T-helper 1 cell (primary cell): ENCODE measurements at regions not wholly inside any gene's neighbourhood (a gene's known extent, or its start where the extent isn't known, plus 50 kb on each side); places are given as distances from the start of the nearest gene placed in this dataset.
"Not testable (repeated sequence)": the region's sequence is repeated elsewhere in the genome, so short reads cannot be mapped to it uniquely, and the experiment has no call there.

Experiments
- DNase-seq, 5 donors: peaks; one replicate each; pipeline ENCODE4 v3.0.0-alpha.2; 2012 to 2020

- DNase-seq, result no peak
Observed at GRCh38 chr4:18513861-18514260, 492.3 kb upstream of the LCORL start.

GRCh38 chr4:18512718-18513117 lies 491.2 kb upstream of the LCORL start:
- DNase-seq, result no peak

- DNase-seq, result no peak
Observed at GRCh38 chr4:18511727-18512126, 490.2 kb upstream of the LCORL start.

GRCh38 chr4:18508786-18509185 lies 487.2 kb upstream of the LCORL start:
- DNase-seq, result no peak

GRCh38 chr4:18480928-18481327 lies 459.4 kb upstream of the LCORL start:
- no peak for DNase-seq

GRCh38 chr4:18480342-18480741 lies 458.8 kb upstream of the LCORL start:
- no peak for DNase-seq

GRCh38 chr4:18479825-18480224 lies 458.3 kb upstream of the LCORL start:
- DNase-seq, result no peak

- DNase-seq, result no peak
Observed at GRCh38 chr4:18463987-18464559, 442.5 kb upstream of the LCORL start.

- DNase-seq, result no peak
Observed at GRCh38 chr4:18458465-18458864, 436.9 kb upstream of the LCORL start.

GRCh38 chr4:18454349-18454748 lies 432.8 kb upstream of the LCORL start:
- no peak for DNase-seq

- DNase-seq, result no peak
Observed at GRCh38 chr4:18445110-18445509, 423.6 kb upstream of the LCORL start.

- DNase-seq, result no peak
Observed at GRCh38 chr4:18444206-18444605, 422.7 kb upstream of the LCORL start.

- DNase-seq, result no peak
Observed at GRCh38 chr4:18442957-18443356, 421.4 kb upstream of the LCORL start.

- no peak for DNase-seq
Observed at GRCh38 chr4:18441676-18442075, 420.1 kb upstream of the LCORL start.

GRCh38 chr4:18441203-18441590 lies 419.6 kb upstream of the LCORL start:
- DNase-seq, result no peak

- DNase-seq, result no peak
Observed at GRCh38 chr4:18440527-18441202, 419.1 kb upstream of the LCORL start.

- no peak for DNase-seq
Observed at GRCh38 chr4:18439311-18439710, 417.8 kb upstream of the LCORL start.

GRCh38 chr4:18435781-18436180 lies 414.2 kb upstream of the LCORL start:
- no peak for DNase-seq

GRCh38 chr4:18422685-18423084 lies 401.1 kb upstream of the LCORL start:
- DNase-seq, result no peak

- no peak for DNase-seq
Observed at GRCh38 chr4:18421519-18421918, 400.0 kb upstream of the LCORL start.

GRCh38 chr4:18419780-18420179 lies 398.2 kb upstream of the LCORL start:
- no peak for DNase-seq

GRCh38 chr4:18418195-18418898 lies 396.8 kb upstream of the LCORL start:
- DNase-seq, result not testable (repeated sequence)

- DNase-seq, result not testable (repeated sequence)
Observed at GRCh38 chr4:18417651-18418050, 396.1 kb upstream of the LCORL start.

GRCh38 chr4:18406264-18406663 lies 384.7 kb upstream of the LCORL start:
- DNase-seq, result no peak
